ENCODE measurements at regions not wholly inside any gene's neighbourhood (a gene's known extent, or its start where the extent isn't known, plus 50 kb on each side); places are given as distances from the start of the nearest gene placed in this dataset.

GRCh38 chr17:17417718-17418181 lies 59.0 kb upstream of the MED9 start (continued):
- TF ChIP-seq TFDP1 (CRISPR knock-in tag; IDR thresholded peaks at IDR 0.05; ENCODE audit: borderline replicate concordance) (no peak), ZNF292 (CRISPR knock-in tag; IDR thresholded peaks at IDR 0.05; ENCODE audit: borderline replicate concordance, low read depth) (no peak), ZNF558 (CRISPR knock-in tag; IDR thresholded peaks at IDR 0.05; ENCODE audit: borderline replicate concordance) (no peak; the same call in 1 of the 2 replicates), MED8 (CRISPR knock-in tag; IDR thresholded peaks at IDR 0.05; ENCODE audit: insufficient replicate concordance) (no peak), ZNF816 (CRISPR knock-in tag; IDR thresholded peaks at IDR 0.05; ENCODE audit: borderline replicate concordance) (no peak), ZNF543 (CRISPR knock-in tag; IDR thresholded peaks at IDR 0.05) (no peak), ZNF282 (IDR thresholded peaks at IDR 0.05; ENCODE audit: partially characterized antibody) (no peak), ZNF263 (CRISPR knock-in tag; IDR thresholded peaks at IDR 0.05) (peak; percentile 54), TFAP4 (IDR thresholded peaks at IDR 0.05; ENCODE audit: borderline replicate concordance, low read depth) (peak; percentile 88), FOXM1 (CRISPR knock-in tag; IDR thresholded peaks at IDR 0.05) (no peak), TFE3 (CRISPR knock-in tag; IDR thresholded peaks at IDR 0.05) (no peak), CAMTA2 (CRISPR knock-in tag; IDR thresholded peaks at IDR 0.05; ENCODE audit: borderline replicate concordance) (no peak), HDAC6 (IDR thresholded peaks at IDR 0.05; ENCODE audit: low read depth, low read length) (no peak), FOXP4 (CRISPR knock-in tag; IDR thresholded peaks at IDR 0.05) (peak; percentile 61), ZNF260 (CRISPR knock-in tag; IDR thresholded peaks at IDR 0.05; ENCODE audit: borderline replicate concordance, low read depth) (no peak), CBX2 (IDR thresholded peaks at IDR 0.05; ENCODE audit: low read depth, low read length) (no peak), CBX2 (CRISPR knock-in tag; IDR thresholded peaks at IDR 0.05; ENCODE audit: low read depth) (no peak), REPIN1 (CRISPR knock-in tag; IDR thresholded peaks at IDR 0.05; ENCODE audit: borderline replicate concordance, low read depth) (no peak), WIZ (CRISPR knock-in tag; IDR thresholded peaks at IDR 0.05) (no peak), RBAK (CRISPR knock-in tag; IDR thresholded peaks at IDR 0.05) (no peak), NBN (conservative IDR thresholded peaks at IDR 0.05) (no peak), HOXA5 (CRISPR knock-in tag; IDR thresholded peaks at IDR 0.05) (no peak), ZUFSP (CRISPR knock-in tag; IDR thresholded peaks at IDR 0.05; ENCODE audit: borderline replicate concordance) (no peak)
